ENCODE measurements at regions not wholly inside any gene's neighbourhood (a gene's known extent, or its start where the extent isn't known, plus 50 kb on each side); places are given as distances from the start of the nearest gene placed in this dataset.

DNA sequence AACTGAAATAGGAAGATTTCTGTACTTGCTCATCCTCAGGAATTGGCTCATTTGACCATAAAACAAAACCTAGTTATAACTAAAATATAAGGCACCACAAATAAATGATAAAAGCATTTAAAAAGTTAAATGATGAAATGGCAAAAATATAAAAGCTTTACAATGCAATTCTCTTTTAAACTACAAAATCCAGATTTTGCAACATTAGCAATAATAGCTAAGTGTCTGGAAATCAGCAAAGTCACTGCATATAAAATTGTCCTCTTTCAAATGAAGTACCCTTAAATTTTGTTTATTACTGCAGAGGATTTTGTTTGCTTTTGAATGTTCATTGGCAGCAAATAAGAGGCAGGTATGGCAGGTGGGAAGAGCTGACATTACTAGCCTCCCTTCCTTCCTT, 270.4 kb upstream of the RSPO3 start (continued):
- TF ChIP-seq, protein P1, sequence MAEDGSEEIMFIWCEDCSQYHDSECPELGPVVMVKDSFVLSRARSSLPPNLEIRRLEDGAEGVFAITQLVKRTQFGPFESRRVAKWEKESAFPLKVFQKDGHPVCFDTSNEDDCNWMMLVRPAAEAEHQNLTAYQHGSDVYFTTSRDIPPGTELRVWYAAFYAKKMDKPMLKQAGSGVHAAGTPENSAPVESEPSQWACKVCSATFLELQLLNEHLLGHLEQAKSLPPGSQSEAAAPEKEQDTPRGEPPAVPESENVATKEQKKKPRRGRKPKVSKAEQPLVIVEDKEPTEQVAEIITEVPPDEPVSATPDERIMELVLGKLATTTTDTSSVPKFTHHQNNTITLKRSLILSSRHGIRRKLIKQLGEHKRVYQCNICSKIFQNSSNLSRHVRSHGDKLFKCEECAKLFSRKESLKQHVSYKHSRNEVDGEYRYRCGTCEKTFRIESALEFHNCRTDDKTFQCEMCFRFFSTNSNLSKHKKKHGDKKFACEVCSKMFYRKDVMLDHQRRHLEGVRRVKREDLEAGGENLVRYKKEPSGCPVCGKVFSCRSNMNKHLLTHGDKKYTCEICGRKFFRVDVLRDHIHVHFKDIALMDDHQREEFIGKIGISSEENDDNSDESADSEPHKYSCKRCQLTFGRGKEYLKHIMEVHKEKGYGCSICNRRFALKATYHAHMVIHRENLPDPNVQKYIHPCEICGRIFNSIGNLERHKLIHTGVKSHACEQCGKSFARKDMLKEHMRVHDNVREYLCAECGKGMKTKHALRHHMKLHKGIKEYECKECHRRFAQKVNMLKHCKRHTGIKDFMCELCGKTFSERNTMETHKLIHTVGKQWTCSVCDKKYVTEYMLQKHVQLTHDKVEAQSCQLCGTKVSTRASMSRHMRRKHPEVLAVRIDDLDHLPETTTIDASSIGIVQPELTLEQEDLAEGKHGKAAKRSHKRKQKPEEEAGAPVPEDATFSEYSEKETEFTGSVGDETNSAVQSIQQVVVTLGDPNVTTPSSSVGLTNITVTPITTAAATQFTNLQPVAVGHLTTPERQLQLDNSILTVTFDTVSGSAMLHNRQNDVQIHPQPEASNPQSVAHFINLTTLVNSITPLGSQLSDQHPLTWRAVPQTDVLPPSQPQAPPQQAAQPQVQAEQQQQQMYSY (CRISPR knock-in tag; IDR thresholded peaks at IDR 0.05), result no peak
- TF ChIP-seq OVOL2 (CRISPR knock-in tag; IDR thresholded peaks at IDR 0.05; ENCODE audit: borderline replicate concordance) (no peak), AFF4 (CRISPR knock-in tag; IDR thresholded peaks at IDR 0.05; ENCODE audit: borderline replicate concordance) (no peak), IRF1 (CRISPR knock-in tag; IDR thresholded peaks at IDR 0.05) (no peak), RORB (CRISPR knock-in tag; IDR thresholded peaks at IDR 0.05) (no peak), ELF4 (CRISPR knock-in tag; IDR thresholded peaks at IDR 0.05; ENCODE audit: low read depth) (no peak), CTCF (IDR thresholded peaks at IDR 0.05) (no peak), ZNF425 (CRISPR knock-in tag; conservative IDR thresholded peaks at IDR 0.05) (no peak), TEAD4 (CRISPR knock-in tag; IDR thresholded peaks at IDR 0.05) (no peak)
- TF ChIP-seq, protein P2, sequence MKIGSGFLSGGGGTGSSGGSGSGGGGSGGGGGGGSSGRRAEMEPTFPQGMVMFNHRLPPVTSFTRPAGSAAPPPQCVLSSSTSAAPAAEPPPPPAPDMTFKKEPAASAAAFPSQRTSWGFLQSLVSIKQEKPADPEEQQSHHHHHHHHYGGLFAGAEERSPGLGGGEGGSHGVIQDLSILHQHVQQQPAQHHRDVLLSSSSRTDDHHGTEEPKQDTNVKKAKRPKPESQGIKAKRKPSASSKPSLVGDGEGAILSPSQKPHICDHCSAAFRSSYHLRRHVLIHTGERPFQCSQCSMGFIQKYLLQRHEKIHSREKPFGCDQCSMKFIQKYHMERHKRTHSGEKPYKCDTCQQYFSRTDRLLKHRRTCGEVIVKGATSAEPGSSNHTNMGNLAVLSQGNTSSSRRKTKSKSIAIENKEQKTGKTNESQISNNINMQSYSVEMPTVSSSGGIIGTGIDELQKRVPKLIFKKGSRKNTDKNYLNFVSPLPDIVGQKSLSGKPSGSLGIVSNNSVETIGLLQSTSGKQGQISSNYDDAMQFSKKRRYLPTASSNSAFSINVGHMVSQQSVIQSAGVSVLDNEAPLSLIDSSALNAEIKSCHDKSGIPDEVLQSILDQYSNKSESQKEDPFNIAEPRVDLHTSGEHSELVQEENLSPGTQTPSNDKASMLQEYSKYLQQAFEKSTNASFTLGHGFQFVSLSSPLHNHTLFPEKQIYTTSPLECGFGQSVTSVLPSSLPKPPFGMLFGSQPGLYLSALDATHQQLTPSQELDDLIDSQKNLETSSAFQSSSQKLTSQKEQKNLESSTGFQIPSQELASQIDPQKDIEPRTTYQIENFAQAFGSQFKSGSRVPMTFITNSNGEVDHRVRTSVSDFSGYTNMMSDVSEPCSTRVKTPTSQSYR (CRISPR knock-in tag; IDR thresholded peaks at IDR 0.05), result no peak

- ATAC-seq, result no peak
- no peak for DNase-seq (ENCODE audit: low spot score)
- Mint-ChIP-seq H3K27ac (no peak overlapping the region), H3K9me3 (peaks cover 3% of the 10 kb centered on the region), H3K4me1 (no peaks in the 10 kb centered on the region), H3K27me3 (ENCODE audit: low read depth) (no peaks in the 10 kb centered on the region), H3K4me3 (no peak overlapping the region), H3K36me3 (peaks cover 2% of the 10 kb centered on the region; the same call in 1 of the 2 replicates)
- ChIA-PET POLR2A (no interaction called here), CTCF (no interaction called here)
- TF ChIP-seq FOXP1 (CRISPR knock-in tag; IDR thresholded peaks at IDR 0.05; ENCODE audit: borderline replicate concordance), result no peak
- no peak for TF ChIP-seq TEAD4 (CRISPR knock-in tag; IDR thresholded peaks at IDR 0.05)
- TF ChIP-seq FOXK1 (CRISPR knock-in tag; IDR thresholded peaks at IDR 0.05), result no peak
- TF ChIP-seq, protein P2 (CRISPR knock-in tag; IDR thresholded peaks at IDR 0.05), result no peak
- no peak for TF ChIP-seq FOXJ3 (CRISPR knock-in tag; IDR thresholded peaks at IDR 0.05; ENCODE audit: borderline replicate concordance)
- TF ChIP-seq, protein P3, sequence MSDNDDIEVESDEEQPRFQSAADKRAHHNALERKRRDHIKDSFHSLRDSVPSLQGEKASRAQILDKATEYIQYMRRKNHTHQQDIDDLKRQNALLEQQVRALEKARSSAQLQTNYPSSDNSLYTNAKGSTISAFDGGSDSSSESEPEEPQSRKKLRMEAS (CRISPR knock-in tag; IDR thresholded peaks at IDR 0.05), result no peak
- TF ChIP-seq JAZF1 (CRISPR knock-in tag; IDR thresholded peaks at IDR 0.05), result no peak
- no peak for TF ChIP-seq CREB1 (CRISPR knock-in tag; IDR thresholded peaks at IDR 0.05)
- no peak for TF ChIP-seq ZNF138 (CRISPR knock-in tag; conservative IDR thresholded peaks at IDR 0.05)
Measured at GRCh38 chr6:126867641-126868040, 250.8 kb upstream of the RSPO3 start.

Data from WTC11 (cell line).